Stimulated activated effector memory CD8-positive, alpha-beta T cell treated with anti-CD3 and anti-CD28 coated beads, Interleukin-12 subunit alpha, Interleukin-12 subunit beta, amount 100 ng/mL, for 72 hours (primary cell): ENCODE measurements at regions not wholly inside any gene's neighbourhood (a gene's known extent, or its start where the extent isn't known, plus 50 kb on each side); places are given as distances from the start of the nearest gene placed in this dataset.
"Not testable (repeated sequence)": the region's sequence is repeated elsewhere in the genome, so short reads cannot be mapped to it uniquely, and the experiment has no call there.

ENCODE experiments used
- ATAC-seq: fragments of 150-1000 bp; cut with Tn5 transposase; 2 replicates; pipeline ENCODE4 v1.10.0; 2021
- DNase-seq, 2 donors: peaks; one replicate each; pipeline ENCODE4 v3.0.0; 2021 to 2022; ENCODE audit warnings: low spot score in 2 of 2
- H3K27ac Mint-ChIP-seq: one replicate; pipeline ENCODE4 v1.8.0; 2022; ENCODE audit warnings: mild to moderate bottlenecking, mixed read lengths
- H3K36me3 Mint-ChIP-seq: one replicate; pipeline ENCODE4 v1.8.0; 2022; ENCODE audit warnings: mild to moderate bottlenecking, mixed read lengths
- H3K4me1 Mint-ChIP-seq: one replicate; pipeline ENCODE4 v1.8.0; 2022; ENCODE audit warnings: mixed read lengths
- H3K4me3 Mint-ChIP-seq: one replicate; pipeline ENCODE4 v1.8.0; 2022; ENCODE audit warnings: mild to moderate bottlenecking, mixed read lengths
- H3K9me3 Mint-ChIP-seq: one replicate; pipeline ENCODE4 v1.8.0; 2022; ENCODE audit warnings: mixed read lengths

DNA sequence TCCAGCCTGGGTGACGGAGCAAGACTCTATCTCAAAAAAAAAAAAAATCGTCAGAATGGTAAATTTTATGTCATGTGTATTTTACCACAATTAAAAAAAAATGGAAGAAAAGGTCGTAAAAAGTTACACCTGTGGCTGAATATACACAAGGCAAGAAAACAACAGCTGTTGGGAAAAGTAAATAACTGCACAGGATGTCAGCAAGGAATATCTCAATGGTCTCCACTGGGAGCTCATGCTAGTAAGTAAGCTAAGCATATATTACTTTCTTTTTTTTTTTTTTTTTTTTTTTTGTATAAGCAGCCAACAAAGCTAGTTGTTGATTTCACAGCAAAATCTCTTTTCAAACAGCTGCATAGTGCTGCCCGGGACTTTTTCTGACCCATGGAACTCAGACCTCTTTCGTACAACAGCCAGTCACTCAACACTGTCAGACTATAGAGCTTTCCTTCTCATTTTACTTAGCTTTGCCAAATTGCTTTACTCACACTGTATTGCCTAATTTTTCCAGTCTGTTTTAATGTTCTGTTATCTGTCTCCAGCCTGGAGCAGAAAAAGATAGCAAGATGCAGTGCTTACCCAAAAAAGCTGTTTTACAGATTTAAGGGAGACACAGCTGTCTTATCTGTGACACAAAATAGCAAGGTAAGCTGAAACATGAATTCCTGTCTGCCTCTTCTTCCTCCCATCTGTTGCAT, 175.9 kb downstream of the ENC1 start:
- no peak overlapping the region for H3K27ac Mint-ChIP-seq
- H3K4me1 Mint-ChIP-seq: no peaks in the 10 kb centered on the region
- DNase-seq: no peak
- ATAC-seq: no peak
- no peaks in the 10 kb centered on the region for H3K9me3 Mint-ChIP-seq
- no peaks in the 10 kb centered on the region for H3K36me3 Mint-ChIP-seq
- H3K4me3 Mint-ChIP-seq: no peak overlapping the region

DNA sequence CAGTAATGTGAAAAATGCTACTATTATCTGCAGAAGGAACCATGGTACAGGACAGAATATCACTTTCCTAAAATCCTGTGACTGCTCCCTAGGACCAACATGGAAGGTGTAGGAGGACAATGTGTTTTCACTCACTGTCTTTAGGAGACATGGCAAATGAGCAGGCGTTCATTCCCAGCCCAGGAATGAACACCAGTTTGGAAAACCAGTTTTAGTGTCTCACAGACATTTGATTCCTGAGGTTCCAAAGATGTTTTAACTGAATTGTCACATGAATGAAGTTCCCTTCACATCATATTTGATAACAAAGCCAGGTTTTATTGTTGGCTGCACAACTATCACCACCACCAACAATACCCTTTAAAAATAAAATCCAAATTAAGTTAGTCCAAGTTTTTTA, 178.2 kb downstream of the ENC1 start:
- Mint-ChIP-seq H3K27ac (no peak overlapping the region), H3K4me3 (no peak overlapping the region), H3K4me1 (no peaks in the 10 kb centered on the region), H3K36me3 (no peaks in the 10 kb centered on the region), H3K9me3 (no peaks in the 10 kb centered on the region)
- ATAC-seq (no peak), DNase-seq (no peak)

- no peaks in the 10 kb centered on the region for H3K9me3 Mint-ChIP-seq
- no peak overlapping the region for H3K4me3 Mint-ChIP-seq
- no peak for DNase-seq
- H3K27ac Mint-ChIP-seq: no peak overlapping the region
- ATAC-seq: no peak
- H3K4me1 Mint-ChIP-seq: no peaks in the 10 kb centered on the region
- H3K36me3 Mint-ChIP-seq: no peaks in the 10 kb centered on the region
Measured at GRCh38 chr5:74461251-74461650, 179.3 kb downstream of the ENC1 start.

- no peak for ATAC-seq
- Mint-ChIP-seq H3K4me1 (no peaks in the 10 kb centered on the region), H3K36me3 (no peaks in the 10 kb centered on the region), H3K27ac (no peak overlapping the region), H3K9me3 (no peaks in the 10 kb centered on the region), H3K4me3 (no peak overlapping the region)
- no peak for DNase-seq
Measured at GRCh38 chr5:74460694-74461093, 179.8 kb downstream of the ENC1 start.

DNA sequence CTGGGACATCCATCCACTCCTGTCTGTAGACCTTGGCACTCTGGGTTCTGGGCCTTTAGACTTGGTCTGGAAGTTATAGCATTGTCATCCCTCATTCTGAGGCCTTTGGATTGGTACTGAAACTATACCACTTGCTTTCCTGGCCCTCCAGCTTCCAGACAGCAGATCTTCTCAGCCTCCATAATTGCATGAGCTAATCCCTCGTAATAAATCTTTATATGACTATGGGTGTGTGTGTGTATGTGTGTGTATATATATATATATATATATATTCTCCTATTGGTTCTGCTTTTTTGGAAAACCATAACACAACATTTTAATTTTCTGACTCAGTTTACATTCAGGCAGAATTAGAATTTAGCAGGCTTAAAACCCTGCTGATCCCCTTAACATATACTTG, 180.5 kb downstream of the ENC1 start:
- ATAC-seq: no peak
- Mint-ChIP-seq H3K27ac (no peak overlapping the region), H3K4me1 (no peaks in the 10 kb centered on the region), H3K36me3 (no peaks in the 10 kb centered on the region), H3K4me3 (no peak overlapping the region), H3K9me3 (no peaks in the 10 kb centered on the region)
- no peak for DNase-seq

- Mint-ChIP-seq H3K9me3 (no peaks in the 10 kb centered on the region), H3K4me1 (no peaks in the 10 kb centered on the region), H3K27ac (no peak overlapping the region), H3K36me3 (no peaks in the 10 kb centered on the region), H3K4me3 (no peak overlapping the region)
- ATAC-seq (no peak), DNase-seq (no peak)
Measured at GRCh38 chr5:74457876-74458275, 182.7 kb downstream of the ENC1 start.

GRCh38 chr5:74454263-74455030, 186.1 kb downstream of the ENC1 start:
- H3K36me3 Mint-ChIP-seq: no peaks in the 10 kb centered on the region
- H3K27ac Mint-ChIP-seq: no peak overlapping the region
- ATAC-seq (no peak), DNase-seq (no peak)
- H3K9me3 Mint-ChIP-seq: no peaks in the 10 kb centered on the region
- no peak overlapping the region for H3K4me3 Mint-ChIP-seq
- H3K4me1 Mint-ChIP-seq: no peaks in the 10 kb centered on the region

DNA sequence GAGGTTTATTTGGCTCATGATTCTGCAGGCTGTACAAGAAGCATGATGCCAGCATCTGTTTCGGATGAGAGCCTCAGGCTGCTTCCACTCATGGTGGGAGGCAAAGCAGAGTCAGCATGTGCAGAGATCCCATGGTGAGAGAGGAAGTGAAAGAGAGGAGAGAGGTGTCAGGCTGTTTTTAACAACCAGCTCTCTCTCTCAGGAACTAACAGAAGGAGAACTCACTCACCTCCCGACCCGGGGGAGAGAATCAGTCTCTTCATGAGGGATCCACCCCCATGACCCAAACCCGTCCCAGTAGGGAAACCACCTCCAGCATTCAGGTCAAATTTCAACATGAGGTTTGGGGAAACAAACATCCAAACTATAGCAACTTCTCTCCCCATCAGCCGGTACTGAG, 187.7 kb downstream of the ENC1 start:
- ATAC-seq (no peak), DNase-seq (no peak)
- Mint-ChIP-seq H3K9me3 (no peaks in the 10 kb centered on the region), H3K4me3 (no peak overlapping the region), H3K36me3 (no peaks in the 10 kb centered on the region), H3K27ac (no peak overlapping the region), H3K4me1 (no peaks in the 10 kb centered on the region)

DNA sequence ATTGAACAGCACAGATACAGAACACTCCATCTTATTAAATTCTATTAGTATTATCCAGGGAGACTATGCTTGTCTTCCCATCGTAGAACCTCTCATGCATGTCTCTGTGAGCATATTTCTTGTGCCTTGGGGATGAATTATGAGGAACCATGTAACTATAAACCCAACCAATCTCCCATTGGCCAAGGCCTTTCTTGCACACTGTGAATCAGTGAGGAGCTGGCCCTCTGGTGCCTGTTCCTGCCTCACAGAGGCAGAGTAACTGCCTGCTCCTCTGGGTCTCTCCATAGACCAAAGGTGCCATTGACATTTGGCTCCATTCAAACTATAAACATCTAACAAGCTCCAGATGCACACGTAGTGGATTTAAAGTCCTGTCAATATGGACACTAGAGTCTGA, 190.4 kb downstream of the ENC1 start:
- no peak overlapping the region for H3K27ac Mint-ChIP-seq
- H3K36me3 Mint-ChIP-seq: no peaks in the 10 kb centered on the region
- no peaks in the 10 kb centered on the region for H3K9me3 Mint-ChIP-seq
- ATAC-seq (no peak), DNase-seq (no peak)
- H3K4me3 Mint-ChIP-seq: no peak overlapping the region
- no peaks in the 10 kb centered on the region for H3K4me1 Mint-ChIP-seq

DNA sequence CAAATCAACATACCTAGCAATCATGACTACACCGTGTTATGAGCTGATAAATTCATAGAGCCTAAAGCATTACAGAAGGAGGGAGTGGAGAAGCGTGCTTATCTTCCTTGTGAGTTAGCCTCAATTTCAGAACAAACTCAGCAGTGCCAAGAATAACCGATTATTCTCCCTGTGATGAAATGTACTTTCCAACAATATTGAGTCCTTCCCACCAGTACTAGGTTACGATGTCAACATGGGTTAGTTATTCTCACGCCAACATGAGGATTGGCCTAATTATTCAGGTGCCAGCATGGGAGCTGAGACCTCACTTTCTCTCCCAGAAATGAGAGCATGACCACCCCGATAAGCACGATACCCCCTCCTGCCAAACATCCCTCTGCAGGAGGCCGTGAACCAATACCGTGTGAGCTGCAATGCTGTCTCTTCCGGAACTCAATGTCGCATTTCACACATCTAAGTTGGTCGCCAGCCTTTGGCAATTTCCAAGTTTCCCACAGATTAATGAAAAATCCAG, 193.7 kb downstream of the ENC1 start:
- DNase-seq (no peak), ATAC-seq (no peak)
- Mint-ChIP-seq H3K9me3 (no peaks in the 10 kb centered on the region), H3K27ac (no peak overlapping the region), H3K4me1 (no peaks in the 10 kb centered on the region), H3K4me3 (no peak overlapping the region), H3K36me3 (no peaks in the 10 kb centered on the region)

DNA sequence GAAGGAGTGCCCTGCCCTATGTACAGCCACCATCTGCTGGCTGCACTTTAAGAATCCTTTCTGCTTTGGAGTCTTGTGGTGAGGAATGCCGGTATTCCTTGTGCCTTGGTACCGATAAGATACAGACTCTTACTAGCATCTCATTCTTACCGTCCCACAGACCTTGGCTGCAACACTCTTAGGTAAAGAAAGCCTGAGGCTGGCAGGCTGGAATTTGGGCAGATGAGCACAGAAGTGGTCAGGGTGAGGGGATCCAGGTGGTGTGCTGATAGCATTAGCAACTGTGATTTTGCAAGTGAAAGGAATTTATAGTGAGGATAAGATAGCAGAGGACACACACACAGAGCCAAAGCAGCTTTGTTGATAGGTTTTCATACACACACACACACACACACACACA, 198.1 kb downstream of the ENC1 start:
- H3K9me3 Mint-ChIP-seq: no peaks in the 10 kb centered on the region
- DNase-seq (no peak), ATAC-seq (no peak)
- no peak overlapping the region for H3K4me3 Mint-ChIP-seq
- H3K27ac Mint-ChIP-seq: no peak overlapping the region
- no peaks in the 10 kb centered on the region for H3K4me1 Mint-ChIP-seq
- H3K36me3 Mint-ChIP-seq: no peaks in the 10 kb centered on the region

DNA sequence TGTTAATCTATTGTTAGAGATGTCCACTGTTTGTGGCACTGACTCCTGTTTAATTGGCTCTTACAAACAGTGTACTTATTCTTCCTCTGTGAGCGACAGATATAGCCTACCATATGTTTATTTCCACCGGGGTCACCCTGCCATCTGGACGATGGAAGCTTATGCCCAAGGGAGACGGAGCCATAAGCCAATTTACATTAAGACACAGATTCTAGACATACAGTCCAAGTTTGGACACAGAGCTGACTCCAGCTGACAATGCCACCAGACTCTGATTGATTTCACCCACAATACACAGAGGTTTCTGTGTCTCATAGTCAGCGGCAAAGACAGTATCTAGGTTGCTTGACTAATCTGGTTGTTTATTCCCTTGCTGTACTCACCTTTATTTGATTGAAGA, 198.9 kb downstream of the ENC1 start:
- Mint-ChIP-seq H3K27ac (no peak overlapping the region), H3K4me3 (no peak overlapping the region), H3K4me1 (no peaks in the 10 kb centered on the region), H3K9me3 (no peaks in the 10 kb centered on the region), H3K36me3 (no peaks in the 10 kb centered on the region)
- ATAC-seq (no peak), DNase-seq (no peak)

GRCh38 chr5:74440341-74440740, 200.2 kb downstream of the ENC1 start:
- DNase-seq (no peak), ATAC-seq (no peak)
- H3K36me3 Mint-ChIP-seq: no peaks in the 10 kb centered on the region
- H3K27ac Mint-ChIP-seq: no peak overlapping the region
- no peak overlapping the region for H3K4me3 Mint-ChIP-seq
- no peaks in the 10 kb centered on the region for H3K9me3 Mint-ChIP-seq
- H3K4me1 Mint-ChIP-seq: no peaks in the 10 kb centered on the region

- not testable (repeated sequence) for H3K36me3 Mint-ChIP-seq, H3K4me1 Mint-ChIP-seq, H3K4me3 Mint-ChIP-seq, H3K27ac Mint-ChIP-seq, ATAC-seq, DNase-seq, H3K9me3 Mint-ChIP-seq
Measured at GRCh38 chr5:74437870-74438269, 202.7 kb downstream of the ENC1 start.

- H3K4me1 Mint-ChIP-seq: no peaks in the 10 kb centered on the region
- no peak overlapping the region for H3K4me3 Mint-ChIP-seq
- H3K27ac Mint-ChIP-seq: no peak overlapping the region
- ATAC-seq (no peak), DNase-seq (no peak)
- no peaks in the 10 kb centered on the region for H3K9me3 Mint-ChIP-seq
- H3K36me3 Mint-ChIP-seq: no peaks in the 10 kb centered on the region
Measured at GRCh38 chr5:74433896-74434829, 206.4 kb downstream of the ENC1 start.
